Body of pancreas (tissue), 4 donors: ENCODE measurements at regions not wholly inside any gene's neighbourhood (a gene's known extent, or its start where the extent isn't known, plus 50 kb on each side); places are given as distances from the start of the nearest gene placed in this dataset.

Source experiments
- CTCF ChIP-seq, 7 experiments: fragments of 450-650 bp in 4 of 7; fragments of 200-600 bp in 3 of 7; sonication (generic) in 3 of 7; IDR thresholded peaks; one replicate each; pipeline ENCODE4 v1.5.1; 2016 to 2019; ENCODE audit warnings: antibody characterized with exemption in 7 of 7
- POLR2A ChIP-seq, 3 donors: fragments of 450-650 bp; IDR thresholded peaks; one replicate each; pipeline ENCODE4 v1.6.1; 2016; ENCODE audit warnings: antibody characterized with exemption in 3 of 3, mild to moderate bottlenecking in 2 of 3

- TF ChIP-seq CTCF (IDR thresholded peaks at IDR 0.05) (no peak), POLR2A (IDR thresholded peaks at IDR 0.05) (no peak)
Observed at GRCh38 chr13:85719749-85720148, 79.5 kb downstream of the SLITRK6 start.
